ENCODE measurements at regions not wholly inside any gene's neighbourhood (a gene's known extent, or its start where the extent isn't known, plus 50 kb on each side); places are given as distances from the start of the nearest gene placed in this dataset.
A peak's percentile ranks its signal among the peaks of the same experiment; 100 is the strongest.

DNA sequence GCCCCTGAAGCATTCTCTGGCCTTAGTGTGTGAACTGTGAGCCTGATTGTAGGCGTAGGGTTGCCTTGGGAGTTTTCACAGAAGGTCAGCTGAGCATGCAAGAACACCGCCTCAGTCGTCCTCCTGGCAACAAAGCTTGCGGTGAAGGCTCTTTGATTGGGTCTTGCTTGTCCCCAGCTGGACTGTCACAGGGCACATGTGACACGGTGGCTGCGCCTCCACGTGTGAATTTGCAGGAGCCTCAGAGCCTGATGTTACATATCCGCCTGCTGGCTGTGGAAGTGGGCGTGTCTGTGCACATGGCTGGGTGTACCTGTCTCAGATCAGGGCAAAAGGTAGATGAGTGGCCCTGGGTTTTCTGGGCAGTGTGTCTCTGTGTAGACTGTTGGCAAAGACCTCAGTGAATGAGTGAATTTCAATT is 228.7 kb downstream of the HAUS1 start:
- no peaks in the 10 kb centered on the region for H3K9me3 ChIP-seq (replicated peaks; ENCODE audit: insufficient read depth, low read length)
- peaks cover 7% of the 10 kb centered on the region for H3K79me2 ChIP-seq (ENCODE audit: low read length)
- H3K9me2 ChIP-seq (replicated peaks; ENCODE audit: insufficient read depth, low read length): no peaks in the 10 kb centered on the region
- H3K4me1 ChIP-seq (ENCODE audit: low read length): no peaks in the 10 kb centered on the region
- H3K27me3 ChIP-seq (replicated peaks; ENCODE audit: insufficient read depth, low read length): no peaks in the 10 kb centered on the region
- no peaks in the 10 kb centered on the region for H4K20me1 ChIP-seq (ENCODE audit: insufficient read depth, low read length)
- DNase-seq: no peak
- peak overlapping the region; percentile 63 for H3K4me3 ChIP-seq (ENCODE audit: low read length)
- peak overlapping the region; percentile 37; the same call in 1 of the 2 replicates for H3K9ac ChIP-seq (ENCODE audit: low read length)
- no peak overlapping the region for H3K27ac ChIP-seq (ENCODE audit: low read length)
- TF ChIP-seq, protein P1, sequence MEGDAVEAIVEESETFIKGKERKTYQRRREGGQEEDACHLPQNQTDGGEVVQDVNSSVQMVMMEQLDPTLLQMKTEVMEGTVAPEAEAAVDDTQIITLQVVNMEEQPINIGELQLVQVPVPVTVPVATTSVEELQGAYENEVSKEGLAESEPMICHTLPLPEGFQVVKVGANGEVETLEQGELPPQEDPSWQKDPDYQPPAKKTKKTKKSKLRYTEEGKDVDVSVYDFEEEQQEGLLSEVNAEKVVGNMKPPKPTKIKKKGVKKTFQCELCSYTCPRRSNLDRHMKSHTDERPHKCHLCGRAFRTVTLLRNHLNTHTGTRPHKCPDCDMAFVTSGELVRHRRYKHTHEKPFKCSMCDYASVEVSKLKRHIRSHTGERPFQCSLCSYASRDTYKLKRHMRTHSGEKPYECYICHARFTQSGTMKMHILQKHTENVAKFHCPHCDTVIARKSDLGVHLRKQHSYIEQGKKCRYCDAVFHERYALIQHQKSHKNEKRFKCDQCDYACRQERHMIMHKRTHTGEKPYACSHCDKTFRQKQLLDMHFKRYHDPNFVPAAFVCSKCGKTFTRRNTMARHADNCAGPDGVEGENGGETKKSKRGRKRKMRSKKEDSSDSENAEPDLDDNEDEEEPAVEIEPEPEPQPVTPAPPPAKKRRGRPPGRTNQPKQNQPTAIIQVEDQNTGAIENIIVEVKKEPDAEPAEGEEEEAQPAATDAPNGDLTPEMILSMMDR (IDR thresholded peaks at IDR 0.05; ENCODE audit: low read length): no peak
- TF ChIP-seq EZH2phosphoT487 (IDR thresholded peaks at IDR 0.05; ENCODE audit: low read length) (no peak), EZH2 (optimal IDR thresholded peaks at IDR 0.05; ENCODE audit: low read depth, low read length) (no peak)
- H3K36me3 ChIP-seq (replicated peaks; ENCODE audit: insufficient read depth, low read length): no peaks in the 10 kb centered on the region
- peak overlapping the region; percentile 34; the same call in 1 of the 2 replicates for H2AFZ ChIP-seq (ENCODE audit: low read length)
- no peaks in the 10 kb centered on the region for H3F3A ChIP-seq (ENCODE audit: insufficient read depth, low read length)
- peak overlapping the region; percentile 63 for H3K4me2 ChIP-seq (ENCODE audit: low read depth, low read length)

DNA sequence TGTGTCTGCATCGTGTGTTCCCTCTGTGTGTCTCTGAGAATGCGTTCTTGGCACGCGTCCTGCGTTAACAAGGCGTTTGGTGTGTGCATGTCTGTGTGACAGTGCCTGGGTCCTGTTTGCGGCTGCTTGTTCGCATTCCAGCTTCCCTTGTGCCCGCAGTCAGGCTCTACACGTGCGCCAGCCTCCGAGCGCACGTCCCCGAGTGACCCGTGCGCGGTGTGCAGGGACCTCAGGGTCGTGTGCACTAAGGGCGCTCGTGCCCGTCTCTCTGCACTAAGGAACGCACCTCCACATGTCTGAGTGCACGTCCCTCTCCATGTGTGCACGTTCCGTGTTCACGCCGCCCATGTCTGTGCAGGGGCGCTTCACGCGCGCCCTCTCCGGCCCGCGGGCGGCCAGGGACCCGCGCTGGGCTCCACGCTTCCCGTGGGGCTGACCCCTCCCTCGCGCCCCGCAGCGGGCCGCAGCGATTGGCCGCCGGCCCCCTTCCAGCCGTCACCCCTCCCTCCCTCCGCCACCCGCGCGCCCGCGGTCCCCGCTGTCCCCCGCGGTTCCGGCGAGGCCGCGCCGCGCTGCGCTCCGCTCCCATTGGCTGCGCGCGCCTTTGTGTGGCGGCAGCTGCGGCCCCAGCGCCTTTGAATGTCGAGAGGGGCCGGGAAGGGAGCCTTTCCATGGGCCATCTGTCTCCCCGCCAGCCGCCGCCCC is 229.4 kb downstream of the HAUS1 start:
- no peaks in the 10 kb centered on the region for H3K4me1 ChIP-seq (ENCODE audit: low read length)
- H3K27me3 ChIP-seq (replicated peaks; ENCODE audit: insufficient read depth, low read length): no peaks in the 10 kb centered on the region
- H3K9me2 ChIP-seq (replicated peaks; ENCODE audit: insufficient read depth, low read length): no peaks in the 10 kb centered on the region
- no peak overlapping the region for H3K27ac ChIP-seq (ENCODE audit: low read length)
- H3K4me2 ChIP-seq (ENCODE audit: low read depth, low read length): peak overlapping the region; percentile 63
- no peak for TF ChIP-seq EZH2 (optimal IDR thresholded peaks at IDR 0.05; ENCODE audit: low read depth, low read length)
- peak overlapping the region; percentile 63 for H3K4me3 ChIP-seq (ENCODE audit: low read length)
- no peaks in the 10 kb centered on the region for H3F3A ChIP-seq (ENCODE audit: insufficient read depth, low read length)
- DNase-seq: peak; percentile 30
- peak overlapping the region; percentile 34; the same call in 1 of the 2 replicates for H2AFZ ChIP-seq (ENCODE audit: low read length)
- H4K20me1 ChIP-seq (ENCODE audit: insufficient read depth, low read length): no peaks in the 10 kb centered on the region
- peak overlapping the region; percentile 37; the same call in 1 of the 2 replicates for H3K9ac ChIP-seq (ENCODE audit: low read length)
- H3K36me3 ChIP-seq (replicated peaks; ENCODE audit: insufficient read depth, low read length): no peaks in the 10 kb centered on the region
- H3K79me2 ChIP-seq (ENCODE audit: low read length): peaks cover 7% of the 10 kb centered on the region
- no peaks in the 10 kb centered on the region for H3K9me3 ChIP-seq (replicated peaks; ENCODE audit: insufficient read depth, low read length)

GRCh38 chr18:46334868-46335281 is 230.7 kb downstream of the HAUS1 start:
- no peaks in the 10 kb centered on the region for H3K9me3 ChIP-seq (replicated peaks; ENCODE audit: insufficient read depth, low read length)
- TF ChIP-seq EZH2phosphoT487 (IDR thresholded peaks at IDR 0.05; ENCODE audit: low read length): no peak
- TF ChIP-seq EZH2 (optimal IDR thresholded peaks at IDR 0.05; ENCODE audit: low read depth, low read length): no peak
- TF ChIP-seq, protein P1 (IDR thresholded peaks at IDR 0.05; ENCODE audit: low read length): no peak
- H3K36me3 ChIP-seq (replicated peaks; ENCODE audit: insufficient read depth, low read length): no peaks in the 10 kb centered on the region
- no peaks in the 10 kb centered on the region for H3F3A ChIP-seq (ENCODE audit: insufficient read depth, low read length)
- H3K4me3 ChIP-seq (ENCODE audit: low read length): peak overlapping the region; percentile 55
- no peaks in the 10 kb centered on the region for H3K27me3 ChIP-seq (replicated peaks; ENCODE audit: insufficient read depth, low read length)
- H3K9me2 ChIP-seq (replicated peaks; ENCODE audit: insufficient read depth, low read length): no peaks in the 10 kb centered on the region
- peak overlapping the region; percentile 70; the same call in 1 of the 2 replicates for H3K9ac ChIP-seq (ENCODE audit: low read length)
- H3K4me1 ChIP-seq (ENCODE audit: low read length): no peaks in the 10 kb centered on the region
- peak overlapping the region; percentile 53 for H3K4me2 ChIP-seq (ENCODE audit: low read depth, low read length)
- no peak for DNase-seq
- no peaks in the 10 kb centered on the region for H4K20me1 ChIP-seq (ENCODE audit: insufficient read depth, low read length)
- H3K79me2 ChIP-seq (ENCODE audit: low read length): peaks cover 10% of the 10 kb centered on the region
- no peak overlapping the region for H3K27ac ChIP-seq (ENCODE audit: low read length)
- no peak overlapping the region for H2AFZ ChIP-seq (ENCODE audit: low read length)

- no peaks in the 10 kb centered on the region for H4K20me1 ChIP-seq (ENCODE audit: insufficient read depth, low read length)
- DNase-seq: no peak
- H3K9ac ChIP-seq (ENCODE audit: low read length): no peak overlapping the region
- H3K36me3 ChIP-seq (replicated peaks; ENCODE audit: insufficient read depth, low read length): no peaks in the 10 kb centered on the region
- H3K4me1 ChIP-seq (ENCODE audit: low read length): no peaks in the 10 kb centered on the region
- H3K27ac ChIP-seq (ENCODE audit: low read length): no peak overlapping the region
- no peak overlapping the region for H3K4me2 ChIP-seq (ENCODE audit: low read depth, low read length)
- no peaks in the 10 kb centered on the region for H3F3A ChIP-seq (ENCODE audit: insufficient read depth, low read length)
- no peaks in the 10 kb centered on the region for H3K9me3 ChIP-seq (replicated peaks; ENCODE audit: insufficient read depth, low read length)
- peaks cover 10% of the 10 kb centered on the region for H3K79me2 ChIP-seq (ENCODE audit: low read length)
- H3K4me3 ChIP-seq (ENCODE audit: low read length): no peak overlapping the region
- H3K9me2 ChIP-seq (replicated peaks; ENCODE audit: insufficient read depth, low read length): no peaks in the 10 kb centered on the region
- no peak overlapping the region for H2AFZ ChIP-seq (ENCODE audit: low read length)
- H3K27me3 ChIP-seq (replicated peaks; ENCODE audit: insufficient read depth, low read length): no peaks in the 10 kb centered on the region
- TF ChIP-seq EZH2 (optimal IDR thresholded peaks at IDR 0.05; ENCODE audit: low read depth, low read length) (no peak), EZH2phosphoT487 (IDR thresholded peaks at IDR 0.05; ENCODE audit: low read length) (no peak)
- TF ChIP-seq, protein P1 (IDR thresholded peaks at IDR 0.05; ENCODE audit: low read length): no peak
Measured at GRCh38 chr18:46335534-46336101, 231.4 kb downstream of the HAUS1 start.

All from MM.1S (cell line).